ENCODE measurements at regions not wholly inside any gene's neighbourhood (a gene's known extent, or its start where the extent isn't known, plus 50 kb on each side); places are given as distances from the start of the nearest gene placed in this dataset.

DNA sequence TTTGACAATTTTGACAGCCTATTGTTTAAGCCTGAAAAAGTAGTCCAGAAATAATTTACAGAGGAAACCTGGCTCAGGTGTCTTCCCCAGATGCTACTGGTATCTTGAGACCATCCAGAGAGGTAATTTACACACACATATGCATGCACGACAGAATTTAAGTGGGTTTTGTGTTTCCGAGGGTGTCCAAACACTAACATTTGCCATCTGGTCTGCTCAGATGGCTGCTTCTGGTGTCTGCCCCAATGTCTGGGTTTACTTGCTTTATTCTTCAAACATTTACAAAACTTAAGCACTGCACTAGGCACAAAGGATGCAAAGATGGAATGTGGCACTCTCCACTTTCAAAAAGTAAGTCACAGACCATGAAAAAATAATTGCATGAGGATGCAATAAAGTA is 226.6 kb upstream of the EGLN3 start:
- Histone ChIP-seq H3K27me3 (ENCODE audit: insufficient read depth, low read length) (no peaks in the 10 kb centered on the region), H4K20me1 (ENCODE audit: insufficient read depth) (no peaks in the 10 kb centered on the region), H3K79me2 (ENCODE audit: insufficient read depth, low read length) (no peaks in the 10 kb centered on the region), H2AFZ (ENCODE audit: low read depth, low read length, poor library complexity, severe bottlenecking) (no peak overlapping the region), H3K9me2 (ENCODE audit: insufficient read depth) (no peaks in the 10 kb centered on the region), H3K4me1 (ENCODE audit: control insufficient read depth in 1 of 2, insufficient read depth in 2 of 2, low read length in 2 of 2) (no peaks in the 10 kb centered on the region), H3K27ac (ENCODE audit: low read depth, low read length) (no peak overlapping the region), H3K4me2 (ENCODE audit: low read length) (no peak overlapping the region), H3K4me3 (replicated peaks in 1 of 2; ENCODE audit: low read depth in 1 of 2, low read length in 2 of 2) (no peak overlapping the region), H3K9ac (ENCODE audit: low read length) (no peak overlapping the region), H3K9me3 (ENCODE audit: control insufficient read depth in 1 of 2, insufficient read depth in 1 of 2, low read depth in 1 of 2, low read length in 2 of 2) (no peaks in the 10 kb centered on the region), H3K36me3 (ENCODE audit: control insufficient read depth in 1 of 2, insufficient read depth in 2 of 2, low read length in 2 of 2) (no peaks in the 10 kb centered on the region)
- no peak for TF ChIP-seq POLR2A (IDR thresholded peaks at IDR 0.05; ENCODE audit: borderline replicate concordance, extremely low read depth, insufficient read depth, insufficient read length)
- no peak for TF ChIP-seq POLR2AphosphoS5 (IDR thresholded peaks at IDR 0.05; ENCODE audit: low read depth, low read length)
- TF ChIP-seq RAD21 (IDR thresholded peaks at IDR 0.05; ENCODE audit: low read depth), result no peak
- TF ChIP-seq EGR1 (IDR thresholded peaks at IDR 0.05; ENCODE audit: low read depth), result no peak
- TF ChIP-seq SP1 (IDR thresholded peaks at IDR 0.05; ENCODE audit: low read depth), result no peak
- no peak for TF ChIP-seq CTCF (IDR thresholded peaks at IDR 0.05 in 2 of 3, conservative IDR thresholded peaks at IDR 0.05 in 1 of 3; ENCODE audit: borderline replicate concordance in 1 of 3, insufficient read depth in 1 of 3, low read depth in 2 of 3, low read length in 2 of 3)
- no peak for TF ChIP-seq ELF1 (IDR thresholded peaks at IDR 0.05; ENCODE audit: borderline replicate concordance, low read depth)
- TF ChIP-seq EZH2 (IDR thresholded peaks at IDR 0.05), result no peak
- TF ChIP-seq SRF (IDR thresholded peaks at IDR 0.05; ENCODE audit: low read depth), result no peak
- no peak for TF ChIP-seq EZH2phosphoT487 (IDR thresholded peaks at IDR 0.05; ENCODE audit: borderline replicate concordance)
- no peak for TF ChIP-seq SIN3A (IDR thresholded peaks at IDR 0.05; ENCODE audit: low read depth)
- no peak for TF ChIP-seq CEBPB (IDR thresholded peaks at IDR 0.05; ENCODE audit: low read depth)
- TF ChIP-seq, protein P1, sequence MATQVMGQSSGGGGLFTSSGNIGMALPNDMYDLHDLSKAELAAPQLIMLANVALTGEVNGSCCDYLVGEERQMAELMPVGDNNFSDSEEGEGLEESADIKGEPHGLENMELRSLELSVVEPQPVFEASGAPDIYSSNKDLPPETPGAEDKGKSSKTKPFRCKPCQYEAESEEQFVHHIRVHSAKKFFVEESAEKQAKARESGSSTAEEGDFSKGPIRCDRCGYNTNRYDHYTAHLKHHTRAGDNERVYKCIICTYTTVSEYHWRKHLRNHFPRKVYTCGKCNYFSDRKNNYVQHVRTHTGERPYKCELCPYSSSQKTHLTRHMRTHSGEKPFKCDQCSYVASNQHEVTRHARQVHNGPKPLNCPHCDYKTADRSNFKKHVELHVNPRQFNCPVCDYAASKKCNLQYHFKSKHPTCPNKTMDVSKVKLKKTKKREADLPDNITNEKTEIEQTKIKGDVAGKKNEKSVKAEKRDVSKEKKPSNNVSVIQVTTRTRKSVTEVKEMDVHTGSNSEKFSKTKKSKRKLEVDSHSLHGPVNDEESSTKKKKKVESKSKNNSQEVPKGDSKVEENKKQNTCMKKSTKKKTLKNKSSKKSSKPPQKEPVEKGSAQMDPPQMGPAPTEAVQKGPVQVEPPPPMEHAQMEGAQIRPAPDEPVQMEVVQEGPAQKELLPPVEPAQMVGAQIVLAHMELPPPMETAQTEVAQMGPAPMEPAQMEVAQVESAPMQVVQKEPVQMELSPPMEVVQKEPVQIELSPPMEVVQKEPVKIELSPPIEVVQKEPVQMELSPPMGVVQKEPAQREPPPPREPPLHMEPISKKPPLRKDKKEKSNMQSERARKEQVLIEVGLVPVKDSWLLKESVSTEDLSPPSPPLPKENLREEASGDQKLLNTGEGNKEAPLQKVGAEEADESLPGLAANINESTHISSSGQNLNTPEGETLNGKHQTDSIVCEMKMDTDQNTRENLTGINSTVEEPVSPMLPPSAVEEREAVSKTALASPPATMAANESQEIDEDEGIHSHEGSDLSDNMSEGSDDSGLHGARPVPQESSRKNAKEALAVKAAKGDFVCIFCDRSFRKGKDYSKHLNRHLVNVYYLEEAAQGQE (IDR thresholded peaks at IDR 0.05; ENCODE audit: low read depth), result no peak
- no peak for TF ChIP-seq FOSL1 (IDR thresholded peaks at IDR 0.05; ENCODE audit: low read depth)
- no peak for TF ChIP-seq ZFX (IDR thresholded peaks at IDR 0.05)
- TF ChIP-seq ZNF274 (IDR thresholded peaks at IDR 0.05; ENCODE audit: low read depth, low read length), result no peak
- TF ChIP-seq TCF7L2 (IDR thresholded peaks at IDR 0.05; ENCODE audit: borderline replicate concordance, extremely low read depth, insufficient read depth, insufficient read length), result no peak
- TF ChIP-seq YY1 (IDR thresholded peaks at IDR 0.05; ENCODE audit: extremely low read depth, insufficient replicate concordance, low read depth, low read length), result no peak
- ChIA-PET RAD21 (ENCODE audit: low non-redundant PET in 1 of 2, low total read pairs in 2 of 2, uncharacterized antibody in 2 of 2, unreplicated experiment in 2 of 2) (no interaction called here), POLR2A (no interaction called here), CTCF (no interaction called here)
- ATAC-seq, result no peak
- intact Hi-C loops (cut with micrococcal nuclease), result no loop called here
- no peak for DNase-seq (ENCODE audit: low read depth, low spot score)
- BruUV-seq (replicated peaks), result no TSS peak

All from HCT116 (cell line).